ENCODE measurements at regions not wholly inside any gene's neighbourhood (a gene's known extent, or its start where the extent isn't known, plus 50 kb on each side); places are given as distances from the start of the nearest gene placed in this dataset.
"Not testable (repeated sequence)": the region's sequence is repeated elsewhere in the genome, so short reads cannot be mapped to it uniquely, and the experiment has no call there.

DNA sequence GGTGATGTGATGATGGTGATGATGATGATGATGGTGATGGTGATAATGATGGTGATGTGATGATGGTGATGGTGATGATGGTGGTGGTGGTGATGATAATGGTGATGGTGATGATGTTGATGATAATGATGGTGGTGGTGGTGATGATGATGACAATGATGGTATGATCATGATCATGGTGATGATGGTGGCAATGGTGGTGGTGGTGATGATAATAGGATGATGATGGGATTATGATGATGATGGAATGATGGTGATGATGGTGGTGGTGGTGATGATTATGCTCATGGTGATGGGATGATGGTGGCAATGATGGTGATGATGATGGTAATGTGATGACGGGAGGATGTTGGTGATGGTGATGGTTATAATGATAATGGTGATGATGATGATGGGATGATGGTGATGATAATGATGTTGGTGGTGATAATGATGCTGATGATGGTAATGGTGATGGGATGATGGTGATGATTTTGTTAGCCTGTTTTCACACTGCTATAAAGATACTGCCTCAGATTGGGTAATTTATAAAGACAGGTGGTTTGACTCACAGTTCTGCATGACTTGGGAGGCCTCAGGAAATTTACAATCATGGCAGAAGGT lies 314.8 kb upstream of the SFSWAP start:
- TF ChIP-seq, protein P1, sequence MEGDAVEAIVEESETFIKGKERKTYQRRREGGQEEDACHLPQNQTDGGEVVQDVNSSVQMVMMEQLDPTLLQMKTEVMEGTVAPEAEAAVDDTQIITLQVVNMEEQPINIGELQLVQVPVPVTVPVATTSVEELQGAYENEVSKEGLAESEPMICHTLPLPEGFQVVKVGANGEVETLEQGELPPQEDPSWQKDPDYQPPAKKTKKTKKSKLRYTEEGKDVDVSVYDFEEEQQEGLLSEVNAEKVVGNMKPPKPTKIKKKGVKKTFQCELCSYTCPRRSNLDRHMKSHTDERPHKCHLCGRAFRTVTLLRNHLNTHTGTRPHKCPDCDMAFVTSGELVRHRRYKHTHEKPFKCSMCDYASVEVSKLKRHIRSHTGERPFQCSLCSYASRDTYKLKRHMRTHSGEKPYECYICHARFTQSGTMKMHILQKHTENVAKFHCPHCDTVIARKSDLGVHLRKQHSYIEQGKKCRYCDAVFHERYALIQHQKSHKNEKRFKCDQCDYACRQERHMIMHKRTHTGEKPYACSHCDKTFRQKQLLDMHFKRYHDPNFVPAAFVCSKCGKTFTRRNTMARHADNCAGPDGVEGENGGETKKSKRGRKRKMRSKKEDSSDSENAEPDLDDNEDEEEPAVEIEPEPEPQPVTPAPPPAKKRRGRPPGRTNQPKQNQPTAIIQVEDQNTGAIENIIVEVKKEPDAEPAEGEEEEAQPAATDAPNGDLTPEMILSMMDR (IDR thresholded peaks at IDR 0.05; ENCODE audit: unreplicated experiment) = no peak
- BruUV-seq (replicated peaks) = no TSS peak
- no peaks in the 10 kb centered on the region for H3K27me3 Mint-ChIP-seq (ENCODE audit: insufficient read depth, unreplicated experiment)
- CTCF ChIA-PET = interaction anchor here (0.7 kb wide), 1 partner anchor 352 kb away, joined by 3 read pairs; no protein-coding TSS in a partner anchor
- POLR2A ChIA-PET = no interaction called here
- H3K27ac Mint-ChIP-seq (ENCODE audit: low read depth, unreplicated experiment) = no peak overlapping the region
- DNase-seq (ENCODE audit: unreplicated experiment) = no peak
- no peak overlapping the region for H3K4me3 Mint-ChIP-seq (ENCODE audit: unreplicated experiment)
- intact Hi-C loops (cut with micrococcal nuclease) = no loop called here
- H3K36me3 Mint-ChIP-seq (ENCODE audit: insufficient read depth, unreplicated experiment) = no peaks in the 10 kb centered on the region
- no peaks in the 10 kb centered on the region for H3K4me1 Mint-ChIP-seq (ENCODE audit: insufficient read depth, unreplicated experiment)
- peaks cover 13% of the 10 kb centered on the region for H3K9me3 Mint-ChIP-seq (ENCODE audit: unreplicated experiment)

DNA sequence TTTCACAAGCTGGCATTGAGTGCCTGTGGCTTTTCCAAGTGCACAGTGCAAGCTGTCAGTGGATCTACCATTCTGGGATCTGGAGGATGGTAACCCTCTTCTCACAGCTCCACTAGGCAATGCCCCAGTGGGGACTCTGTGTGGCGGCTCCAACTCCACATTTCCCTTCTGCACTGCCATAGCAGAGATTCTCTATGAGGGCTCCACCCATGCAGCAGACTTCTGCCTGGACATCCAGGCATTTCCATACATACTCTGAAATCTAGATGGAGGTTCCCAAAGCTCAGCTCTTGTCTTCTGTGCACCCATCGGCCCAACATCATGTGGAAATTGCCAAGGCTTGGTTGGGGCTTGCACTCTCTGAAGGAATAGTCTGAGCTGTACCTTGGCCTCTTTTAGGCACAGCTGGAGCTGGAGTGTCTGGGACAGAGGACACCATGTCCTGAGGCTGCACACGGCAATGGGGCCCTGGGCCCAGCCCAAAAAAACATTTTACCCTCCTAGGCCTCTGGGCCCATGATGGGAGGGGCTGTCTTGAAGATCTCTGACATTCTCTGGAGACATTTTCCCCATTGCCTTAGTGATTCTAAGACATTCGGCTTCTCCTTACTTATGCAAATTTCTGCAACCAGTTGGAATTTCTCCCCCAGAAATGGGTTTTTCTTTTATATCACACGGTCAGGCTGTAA lies 313.3 kb upstream of the SFSWAP start:
- H3K4me3 Mint-ChIP-seq (ENCODE audit: unreplicated experiment) = no peak overlapping the region
- H3K9me3 Mint-ChIP-seq (ENCODE audit: unreplicated experiment) = peaks cover 13% of the 10 kb centered on the region
- H3K27ac Mint-ChIP-seq (ENCODE audit: low read depth, unreplicated experiment) = no peak overlapping the region
- no peaks in the 10 kb centered on the region for H3K36me3 Mint-ChIP-seq (ENCODE audit: insufficient read depth, unreplicated experiment)
- TF ChIP-seq, protein P1 (IDR thresholded peaks at IDR 0.05; ENCODE audit: unreplicated experiment) = no peak
- POLR2A ChIA-PET = no interaction called here
- DNase-seq (ENCODE audit: unreplicated experiment) = no peak
- intact Hi-C loops (cut with micrococcal nuclease) = no loop called here
- H3K27me3 Mint-ChIP-seq (ENCODE audit: insufficient read depth, unreplicated experiment) = no peaks in the 10 kb centered on the region
- CTCF ChIA-PET = interaction anchor here (0.7 kb wide), 1 partner anchor 293 kb away, joined by 3 read pairs; no protein-coding TSS in a partner anchor
- no TSS peak for BruUV-seq (replicated peaks)
- peaks cover 11% of the 10 kb centered on the region for H3K4me1 Mint-ChIP-seq (ENCODE audit: insufficient read depth, unreplicated experiment)

DNA sequence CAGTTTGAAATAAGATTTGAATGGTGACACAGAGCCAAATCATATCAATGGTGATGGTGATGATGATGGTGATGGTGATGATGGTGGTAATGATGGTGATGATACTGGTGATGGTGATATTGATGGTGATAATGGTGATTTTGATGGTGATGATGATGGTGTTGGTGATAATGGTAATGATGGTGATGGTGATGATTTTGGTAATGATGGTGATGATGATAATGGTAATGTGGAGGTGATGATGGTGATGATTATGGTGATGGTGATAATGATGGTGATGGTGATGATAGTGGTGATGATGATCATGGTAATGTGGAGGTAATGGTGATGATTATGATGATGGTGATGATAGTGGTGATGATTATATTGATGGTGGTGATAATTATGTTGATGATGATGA lies 311.9 kb upstream of the SFSWAP start:
- H3K4me3 Mint-ChIP-seq (ENCODE audit: unreplicated experiment) = no peak overlapping the region
- H3K36me3 Mint-ChIP-seq (ENCODE audit: insufficient read depth, unreplicated experiment) = no peaks in the 10 kb centered on the region
- TF ChIP-seq, protein P1 (IDR thresholded peaks at IDR 0.05; ENCODE audit: unreplicated experiment) = no peak
- no peak overlapping the region for H3K27ac Mint-ChIP-seq (ENCODE audit: low read depth, unreplicated experiment)
- peaks cover 12% of the 10 kb centered on the region for H3K4me1 Mint-ChIP-seq (ENCODE audit: insufficient read depth, unreplicated experiment)
- intact Hi-C loops (cut with micrococcal nuclease) = no loop called here
- BruUV-seq (replicated peaks) = no TSS peak
- POLR2A ChIA-PET = no interaction called here
- CTCF ChIA-PET = no interaction called here
- H3K9me3 Mint-ChIP-seq (ENCODE audit: unreplicated experiment) = peaks cover 13% of the 10 kb centered on the region
- H3K27me3 Mint-ChIP-seq (ENCODE audit: insufficient read depth, unreplicated experiment) = no peaks in the 10 kb centered on the region
- no peak for DNase-seq (ENCODE audit: unreplicated experiment)

DNA sequence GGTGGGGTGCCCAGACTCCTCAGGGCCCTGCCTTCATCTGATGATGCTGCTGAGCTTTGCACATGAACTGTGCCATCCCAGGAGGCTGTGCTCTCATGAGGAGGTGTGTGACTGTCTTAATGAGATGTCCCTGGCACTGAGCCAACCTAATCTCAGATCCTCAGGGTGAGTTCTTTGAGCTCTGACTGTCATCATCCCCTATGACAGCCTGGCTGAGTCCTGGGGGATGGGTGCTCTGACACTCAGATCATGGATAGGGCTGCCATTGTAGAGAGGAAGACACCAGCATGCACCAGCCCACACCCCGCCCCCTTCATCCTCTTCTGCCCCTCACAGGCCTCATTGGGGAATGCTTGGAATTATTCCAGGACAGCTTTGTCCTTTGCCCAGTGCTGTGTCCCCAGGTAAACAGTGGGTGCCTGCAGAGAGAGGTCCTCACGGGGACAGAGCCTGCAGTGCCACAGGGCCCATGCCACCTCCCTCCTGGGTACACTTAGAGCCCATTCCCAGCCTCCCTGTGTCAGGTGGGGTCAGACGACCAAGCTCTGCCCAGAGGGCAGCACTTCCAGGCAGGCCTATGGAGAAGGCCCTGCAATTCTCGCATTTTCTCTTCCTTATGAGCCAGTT lies 310.1 kb upstream of the SFSWAP start:
- peaks cover 25% of the 10 kb centered on the region for H3K9me3 Mint-ChIP-seq (ENCODE audit: unreplicated experiment)
- CTCF ChIA-PET; H3K27ac Mint-ChIP-seq (ENCODE audit: low read depth, unreplicated experiment); H3K4me3 Mint-ChIP-seq (ENCODE audit: unreplicated experiment); BruUV-seq (replicated peaks); H3K36me3 Mint-ChIP-seq (ENCODE audit: insufficient read depth, unreplicated experiment); intact Hi-C loops (cut with micrococcal nuclease); H3K27me3 Mint-ChIP-seq (ENCODE audit: insufficient read depth, unreplicated experiment); POLR2A ChIA-PET: not testable (repeated sequence)
- DNase-seq (ENCODE audit: unreplicated experiment) = peak; percentile 14
- peaks cover 12% of the 10 kb centered on the region for H3K4me1 Mint-ChIP-seq (ENCODE audit: insufficient read depth, unreplicated experiment)

DNA sequence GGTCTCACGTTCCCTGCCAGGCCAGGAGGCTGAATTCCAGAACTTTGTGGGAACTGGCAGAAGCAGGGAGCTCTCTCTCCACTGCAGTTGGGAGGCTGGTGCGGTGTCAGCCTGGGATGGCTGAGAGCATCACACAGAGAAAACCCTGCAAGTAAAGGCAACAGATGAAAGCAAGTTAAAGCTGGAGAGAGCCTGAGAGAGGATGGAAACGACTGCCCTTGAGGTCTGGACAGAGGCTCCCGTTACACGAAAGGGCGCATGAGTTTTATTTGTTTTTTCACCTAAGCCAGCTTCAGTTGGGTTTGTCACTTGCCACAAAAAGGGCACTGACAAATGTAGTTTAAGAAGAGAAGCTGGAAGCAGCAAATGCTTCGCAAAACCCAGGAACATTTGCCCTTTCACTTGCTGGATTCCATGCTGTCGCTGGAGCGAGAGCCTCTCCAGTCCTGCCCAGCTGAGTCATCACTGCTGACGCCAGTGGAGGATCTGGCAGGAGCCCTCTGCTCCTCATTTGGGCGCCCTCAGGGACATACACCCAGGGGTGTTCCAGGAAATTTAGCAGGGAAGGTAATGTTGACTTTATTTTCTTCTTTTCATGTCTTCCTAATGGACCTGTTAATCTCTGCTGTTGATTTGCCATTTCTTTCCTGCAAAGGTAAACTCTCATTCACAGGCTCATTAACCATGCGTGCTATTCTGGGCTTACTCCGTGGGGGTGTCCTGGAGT lies 308.8 kb upstream of the SFSWAP start:
- ChIA-PET POLR2A (interaction anchor here (0.8 kb wide), 1 partner anchor 135 kb away, joined by 8 read pairs; no protein-coding TSS in a partner anchor), CTCF (interaction anchor here (0.5 to 1.4 kb wide), 2 partner anchors 52 to 66 kb away, joined by 3 to 4 read pairs; no protein-coding TSS in a partner anchor)
- BruUV-seq (replicated peaks); H3K36me3 Mint-ChIP-seq (ENCODE audit: insufficient read depth, unreplicated experiment); intact Hi-C loops (cut with micrococcal nuclease): not testable (repeated sequence)
- Mint-ChIP-seq H3K27me3 (ENCODE audit: insufficient read depth, unreplicated experiment) (peaks cover 12% of the 10 kb centered on the region), H3K4me1 (ENCODE audit: insufficient read depth, unreplicated experiment) (peaks cover 12% of the 10 kb centered on the region), H3K4me3 (ENCODE audit: unreplicated experiment) (peak overlapping the region; percentile 13), H3K9me3 (ENCODE audit: unreplicated experiment) (peaks cover 25% of the 10 kb centered on the region), H3K27ac (ENCODE audit: low read depth, unreplicated experiment) (peak overlapping the region; percentile 36)
- peak; percentile 72 for DNase-seq (ENCODE audit: unreplicated experiment)

Measured in MCF 10A (cell line).